ENCODE measurements at regions not wholly inside any gene's neighbourhood (a gene's known extent, or its start where the extent isn't known, plus 50 kb on each side); places are given as distances from the start of the nearest gene placed in this dataset.

DNA sequence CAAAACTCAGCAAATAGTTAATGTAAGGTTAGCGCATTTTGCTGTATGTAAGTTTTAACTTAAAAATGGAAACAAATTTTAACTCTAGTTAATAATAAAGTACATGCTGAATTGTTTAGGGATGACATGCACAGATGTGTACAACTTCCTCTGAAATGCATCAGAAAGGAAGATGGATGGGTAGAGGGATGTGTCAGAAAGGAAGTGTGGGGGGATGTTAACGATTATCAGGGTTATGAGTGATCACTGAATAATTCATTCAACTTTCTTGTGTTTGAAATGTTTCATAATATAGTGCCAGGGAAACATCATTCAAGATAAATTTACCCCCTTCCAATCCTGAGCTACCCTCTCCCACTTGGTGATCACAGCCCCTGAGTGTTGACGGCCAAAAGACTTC lies 87.6 kb downstream of the FOXA2 start:
- Histone ChIP-seq H3K9ac (ENCODE audit: extremely low read depth, insufficient read length, low read length) (no peak overlapping the region), H3K4me2 (ENCODE audit: insufficient read depth, insufficient read length, low read length) (no peak overlapping the region), H2BK5ac (ENCODE audit: insufficient read length, low read length) (no peak overlapping the region), H4K5ac (ENCODE audit: insufficient read length, low read depth, low read length) (no peak overlapping the region), H3K4me1 (ENCODE audit: insufficient read depth, low read length) (peaks cover 6% of the 10 kb centered on the region; the same call in 1 of the 2 replicates), H3K27me3 (ENCODE audit: insufficient read depth, low read length) (no peaks in the 10 kb centered on the region), H2BK120ac (ENCODE audit: low read depth, low read length, poor library complexity, severe bottlenecking) (no peak overlapping the region), H2BK12ac (ENCODE audit: insufficient read length, low read depth, low read length) (no peak overlapping the region), H2AK5ac (ENCODE audit: insufficient read length, low read length) (no peak overlapping the region), H3K27ac (ENCODE audit: insufficient read length, low read depth, low read length) (no peak overlapping the region), H3K4ac (ENCODE audit: low read depth, low read length) (no peak overlapping the region), H3K79me2 (ENCODE audit: insufficient read depth, low read length) (no peaks in the 10 kb centered on the region), H2BK15ac (ENCODE audit: low read depth, low read length) (no peak overlapping the region), H4K91ac (ENCODE audit: insufficient read length, low read depth, low read length) (no peak overlapping the region), H3K18ac (ENCODE audit: insufficient read length, low read depth, low read length) (no peak overlapping the region), H3K23ac (ENCODE audit: insufficient read length, low read depth, low read length) (no peak overlapping the region), H4K8ac (replicated peaks; ENCODE audit: insufficient read length, low read depth, low read length) (no peak overlapping the region), H3T11ph (ENCODE audit: low read length) (no peak overlapping the region), H2BK20ac (ENCODE audit: low read depth, low read length, poor library complexity, severe bottlenecking) (no peak overlapping the region), H3K14ac (ENCODE audit: insufficient read depth, low read length) (no peak overlapping the region), H3K79me1 (ENCODE audit: insufficient read depth, low read depth, low read length, poor library complexity, severe bottlenecking) (no peaks in the 10 kb centered on the region), H3K56ac (ENCODE audit: insufficient read length, low read depth, low read length) (no peak overlapping the region), H3K9me3 (ENCODE audit: control insufficient read depth, low read depth, low read length) (no peaks in the 10 kb centered on the region), H4K20me1 (ENCODE audit: control insufficient read depth, insufficient read depth, insufficient read length) (no peaks in the 10 kb centered on the region), H3K23me2 (ENCODE audit: insufficient read length, low read depth, low read length, poor library complexity, severe bottlenecking) (no peaks in the 10 kb centered on the region), H2AFZ (ENCODE audit: low read length) (no peak overlapping the region)
- Mint-ChIP-seq H3K36me3 (ENCODE audit: insufficient read depth in 1 of 3, low read depth in 3 of 3) (no peaks in the 10 kb centered on the region), H3K4me1 (peaks cover 8 to 12% of the 10 kb centered on the region in 2 experiments; a peak in 3 of 4 replicates), H3K4me3 (no peak overlapping the region), H3K27ac (no peak overlapping the region), H3K9me3 (no peaks in the 10 kb centered on the region; a peak in 1 of 5 replicates), H3K27me3 (ENCODE audit: low read depth) (peaks cover 61% of the 10 kb centered on the region)
- no CpG with 5 or more reads among the region's 3 CpGs for WGBS (ENCODE audit: extremely low coverage, insufficient read length, low lambda C conversion rate)
- TF ChIP-seq, protein P1, sequence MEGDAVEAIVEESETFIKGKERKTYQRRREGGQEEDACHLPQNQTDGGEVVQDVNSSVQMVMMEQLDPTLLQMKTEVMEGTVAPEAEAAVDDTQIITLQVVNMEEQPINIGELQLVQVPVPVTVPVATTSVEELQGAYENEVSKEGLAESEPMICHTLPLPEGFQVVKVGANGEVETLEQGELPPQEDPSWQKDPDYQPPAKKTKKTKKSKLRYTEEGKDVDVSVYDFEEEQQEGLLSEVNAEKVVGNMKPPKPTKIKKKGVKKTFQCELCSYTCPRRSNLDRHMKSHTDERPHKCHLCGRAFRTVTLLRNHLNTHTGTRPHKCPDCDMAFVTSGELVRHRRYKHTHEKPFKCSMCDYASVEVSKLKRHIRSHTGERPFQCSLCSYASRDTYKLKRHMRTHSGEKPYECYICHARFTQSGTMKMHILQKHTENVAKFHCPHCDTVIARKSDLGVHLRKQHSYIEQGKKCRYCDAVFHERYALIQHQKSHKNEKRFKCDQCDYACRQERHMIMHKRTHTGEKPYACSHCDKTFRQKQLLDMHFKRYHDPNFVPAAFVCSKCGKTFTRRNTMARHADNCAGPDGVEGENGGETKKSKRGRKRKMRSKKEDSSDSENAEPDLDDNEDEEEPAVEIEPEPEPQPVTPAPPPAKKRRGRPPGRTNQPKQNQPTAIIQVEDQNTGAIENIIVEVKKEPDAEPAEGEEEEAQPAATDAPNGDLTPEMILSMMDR (conservative IDR thresholded peaks at IDR 0.05), result no peak
- DNase-seq, result no peak

Data from H9 (cell line).